ENCODE measurements at regions not wholly inside any gene's neighbourhood (a gene's known extent, or its start where the extent isn't known, plus 50 kb on each side); places are given as distances from the start of the nearest gene placed in this dataset.
A peak's percentile ranks its signal among the peaks of the same experiment; 100 is the strongest.
"Not testable (repeated sequence)": the region's sequence is repeated elsewhere in the genome, so short reads cannot be mapped to it uniquely, and the experiment has no call there.

- DNase-seq, result no peak
These were observed 290.2 kb downstream of the SPATA17 start for GRCh38 chr1:217921126-217921904.

GRCh38 chr1:217924924-217925323, 293.8 kb downstream of the SPATA17 start:
- DNase-seq, result no peak

- DNase-seq, result peak; percentile 39
These were observed 298.2 kb downstream of the SPATA17 start for GRCh38 chr1:217929213-217929885.

- no peak for DNase-seq
These were observed 312.2 kb downstream of the SPATA17 start for GRCh38 chr1:217943361-217943760.

GRCh38 chr1:217944550-217944949, 313.4 kb downstream of the SPATA17 start:
- DNase-seq, result no peak

- no peak for DNase-seq
These were observed 315.4 kb downstream of the SPATA17 start for GRCh38 chr1:217946511-217946910.

- DNase-seq, result no peak
These were observed 317.6 kb downstream of the SPATA17 start for GRCh38 chr1:217948741-217949140.

- DNase-seq, result no peak
These were observed 322.2 kb downstream of the SPATA17 start for GRCh38 chr1:217953330-217953729.

GRCh38 chr1:217953922-217954321, 322.8 kb downstream of the SPATA17 start:
- DNase-seq, result no peak

- DNase-seq, result no peak
These were observed 324.6 kb downstream of the SPATA17 start for GRCh38 chr1:217955723-217956122.

- no peak for DNase-seq
These were observed 319.8 kb upstream of the RRP15 start for GRCh38 chr1:217965156-217965786.

GRCh38 chr1:217968085-217968484, 317.0 kb upstream of the RRP15 start:
- DNase-seq, result no peak

GRCh38 chr1:217969428-217969827, 315.7 kb upstream of the RRP15 start:
- DNase-seq, result peak; percentile 19

- no peak for DNase-seq
These were observed 307.1 kb upstream of the RRP15 start for GRCh38 chr1:217977943-217978342.

GRCh38 chr1:217981430-217981829, 303.7 kb upstream of the RRP15 start:
- DNase-seq, result peak; percentile 16

GRCh38 chr1:217982331-217983050, 302.6 kb upstream of the RRP15 start:
- DNase-seq, result peak; percentile 78

GRCh38 chr1:217983051-217983375, 302.1 kb upstream of the RRP15 start:
- DNase-seq, result peak; percentile 66

- no peak for DNase-seq
These were observed 299.5 kb upstream of the RRP15 start for GRCh38 chr1:217985641-217986040.

- no peak for DNase-seq
These were observed 295.6 kb upstream of the RRP15 start for GRCh38 chr1:217989510-217989909.

GRCh38 chr1:217993439-217993838, 291.7 kb upstream of the RRP15 start:
- DNase-seq, result no peak

- DNase-seq, result not testable (repeated sequence)
These were observed 276.8 kb upstream of the RRP15 start for GRCh38 chr1:218008296-218008695.

GRCh38 chr1:218015106-218015505, 270.0 kb upstream of the RRP15 start:
- DNase-seq, result not testable (repeated sequence)

GRCh38 chr1:218024211-218024720, 260.8 kb upstream of the RRP15 start:
- DNase-seq, result no peak

Data from NCI-H446 treated with DMSO at 0.1 percent for 48 hours (cell line).